ENCODE measurements at regions not wholly inside any gene's neighbourhood (a gene's known extent, or its start where the extent isn't known, plus 50 kb on each side); places are given as distances from the start of the nearest gene placed in this dataset.
"Not testable (repeated sequence)": the region's sequence is repeated elsewhere in the genome, so short reads cannot be mapped to it uniquely, and the experiment has no call there.

GRCh38 chr3:153442799-153443487 lies 280.9 kb downstream of the RAP2B start:
- DNase-seq (ENCODE audit: low spot score), result no peak

GRCh38 chr3:153443961-153444360 lies 281.9 kb downstream of the RAP2B start:
- no peak for DNase-seq (ENCODE audit: low spot score)

GRCh38 chr3:153445817-153446216 lies 283.8 kb downstream of the RAP2B start:
- DNase-seq (ENCODE audit: low spot score), result no peak

GRCh38 chr3:153448151-153448829 lies 286.3 kb downstream of the RAP2B start:
- no peak for DNase-seq (ENCODE audit: low spot score)

- no peak for DNase-seq (ENCODE audit: low spot score)
These were observed 295.0 kb downstream of the RAP2B start for GRCh38 chr3:153456833-153457545.

- no peak for DNase-seq (ENCODE audit: low spot score)
These were observed 296.9 kb downstream of the RAP2B start for GRCh38 chr3:153458881-153459280.

- no peak for DNase-seq (ENCODE audit: low spot score)
These were observed 300.5 kb downstream of the RAP2B start for GRCh38 chr3:153462545-153462944.

- DNase-seq (ENCODE audit: low spot score), result peak; percentile 64
These were observed 301.9 kb downstream of the RAP2B start for GRCh38 chr3:153463895-153464294.

GRCh38 chr3:153469162-153469561 lies 307.1 kb downstream of the RAP2B start:
- DNase-seq (ENCODE audit: low spot score), result no peak

- DNase-seq (ENCODE audit: low spot score), result no peak
These were observed 322.8 kb downstream of the RAP2B start for GRCh38 chr3:153484842-153485241.

GRCh38 chr3:153495422-153495821 lies 333.4 kb downstream of the RAP2B start:
- no peak for DNase-seq (ENCODE audit: low spot score)

- no peak for DNase-seq (ENCODE audit: low spot score)
These were observed 340.7 kb downstream of the RAP2B start for GRCh38 chr3:153502682-153503081.

GRCh38 chr3:153503873-153504272 lies 341.8 kb downstream of the RAP2B start:
- DNase-seq (ENCODE audit: low spot score), result no peak

- not testable (repeated sequence) for DNase-seq (ENCODE audit: low spot score)
These were observed 344.2 kb downstream of the RAP2B start for GRCh38 chr3:153506205-153506604.

GRCh38 chr3:153506686-153507085 lies 344.7 kb downstream of the RAP2B start:
- not testable (repeated sequence) for DNase-seq (ENCODE audit: low spot score)

GRCh38 chr3:153513236-153513635 lies 351.2 kb downstream of the RAP2B start:
- DNase-seq (ENCODE audit: low spot score), result no peak

GRCh38 chr3:153528473-153528872 lies 366.4 kb downstream of the RAP2B start:
- no peak for DNase-seq (ENCODE audit: low spot score)

GRCh38 chr3:153539263-153539662 lies 377.2 kb downstream of the RAP2B start:
- DNase-seq (ENCODE audit: low spot score), result no peak

- DNase-seq (ENCODE audit: low spot score), result no peak
These were observed 383.4 kb downstream of the RAP2B start for GRCh38 chr3:153545471-153545870.

- DNase-seq (ENCODE audit: low spot score), result no peak
These were observed 385.9 kb downstream of the RAP2B start for GRCh38 chr3:153547970-153548369.

GRCh38 chr3:153549686-153550085 lies 387.7 kb downstream of the RAP2B start:
- DNase-seq (ENCODE audit: low spot score), result not testable (repeated sequence)

- DNase-seq (ENCODE audit: low spot score), result no peak
These were observed 389.7 kb downstream of the RAP2B start for GRCh38 chr3:153551536-153552285.
